ENCODE measurements at regions not wholly inside any gene's neighbourhood (a gene's known extent, or its start where the extent isn't known, plus 50 kb on each side); places are given as distances from the start of the nearest gene placed in this dataset.

- TF ChIP-seq POLR2AphosphoS5 (IDR thresholded peaks at IDR 0.05; ENCODE audit: low read depth, low read length) (no peak), POLR2A (IDR thresholded peaks at IDR 0.05; ENCODE audit: low read depth, low read length) (no peak), TAF1 (IDR thresholded peaks at IDR 0.05; ENCODE audit: low read depth, low read length) (no peak), POU2F2 (IDR thresholded peaks at IDR 0.05; ENCODE audit: low read depth, low read length) (no peak), SPI1 (IDR thresholded peaks at IDR 0.05; ENCODE audit: low read depth, low read length) (peak; percentile 45; the same call in 1 of the 2 replicates)
These were observed 263.2 kb downstream of the DAD1 start for GRCh38 chr14:22325676-22326400.
